H9 (cell line): ENCODE measurements at regions not wholly inside any gene's neighbourhood (a gene's known extent, or its start where the extent isn't known, plus 50 kb on each side); places are given as distances from the start of the nearest gene placed in this dataset.

ENCODE experiments used
- DNase-seq: peaks from one replicate; pipeline ENCODE4 v3.0.0-alpha.2; 2017
- H2AFZ ChIP-seq: one replicate; pipeline ENCODE4 v1.6.1; 2013; ENCODE audit warnings: mild to moderate bottlenecking, low read length, control low read depth, moderate library complexity
- H2AK5ac ChIP-seq: 2 replicates; pipeline ENCODE4 v1.6.1; 2013; ENCODE audit warnings: low read length, control low read depth, mixed read lengths; ENCODE audit not compliant: insufficient read length
- H2BK120ac ChIP-seq: one replicate; pipeline ENCODE4 v1.6.1; 2013; ENCODE audit warnings: low read depth, mild to moderate bottlenecking, low read length, control low read depth, inconsistent platforms; ENCODE audit not compliant: poor library complexity, severe bottlenecking
- H2BK12ac ChIP-seq: 2 replicates; pipeline ENCODE4 v1.6.1; 2013; ENCODE audit warnings: low read length, control low read depth, mixed read lengths, low read depth; ENCODE audit not compliant: insufficient read length
- H2BK15ac ChIP-seq: 2 replicates; pipeline ENCODE4 v1.6.1; 2013; ENCODE audit warnings: low read depth, low read length, control low read depth
- H2BK20ac ChIP-seq: one replicate; pipeline ENCODE4 v1.6.1; 2013; ENCODE audit warnings: low read depth, mild to moderate bottlenecking, low read length, control low read depth, inconsistent platforms; ENCODE audit not compliant: poor library complexity, severe bottlenecking
- H2BK5ac ChIP-seq: 2 replicates; pipeline ENCODE4 v1.6.1; 2013; ENCODE audit warnings: low read length, control low read depth, mixed read lengths; ENCODE audit not compliant: insufficient read length
- H3K14ac ChIP-seq: 2 replicates; pipeline ENCODE4 v1.6.1; 2013; ENCODE audit warnings: low read length, control low read depth; ENCODE audit not compliant: insufficient read depth
- H3K18ac ChIP-seq: 2 replicates; pipeline ENCODE4 v1.6.1; 2013; ENCODE audit warnings: low read depth, mild to moderate bottlenecking, mixed read lengths, low read length, control low read depth; ENCODE audit not compliant: insufficient read length
- H3K23ac ChIP-seq: 2 replicates; pipeline ENCODE4 v1.6.1; 2013; ENCODE audit warnings: low read length, control low read depth, mixed read lengths, low read depth; ENCODE audit not compliant: insufficient read length
- H3K23me2 ChIP-seq: 2 replicates; pipeline ENCODE4 v1.6.1; 2013; ENCODE audit warnings: low read depth, mild to moderate bottlenecking, mixed read lengths, low read length, control low read depth; ENCODE audit not compliant: insufficient read length, poor library complexity, severe bottlenecking
- H3K27ac ChIP-seq: 2 replicates; pipeline ENCODE4 v1.5.1; 2013; ENCODE audit warnings: low read length, control low read depth, mixed read lengths, low read depth; ENCODE audit not compliant: insufficient read length
- H3K27me3 ChIP-seq: 2 replicates; pipeline ENCODE4 v1.6.1; 2013; ENCODE audit warnings: low read length, control low read depth, inconsistent platforms; ENCODE audit not compliant: insufficient read depth
- H3K4ac ChIP-seq: 2 replicates; pipeline ENCODE4 v1.6.1; 2013; ENCODE audit warnings: low read depth, mild to moderate bottlenecking, control low read depth, inconsistent platforms, low read length, moderate library complexity
- H3K4me1 ChIP-seq: 2 replicates; pipeline ENCODE4 v1.6.1; 2013; ENCODE audit warnings: low read length, control low read depth, inconsistent platforms; ENCODE audit not compliant: insufficient read depth
- H3K4me2 ChIP-seq: 2 replicates; pipeline ENCODE4 v1.6.1; 2013; ENCODE audit warnings: low read length, control low read depth, mixed read lengths; ENCODE audit not compliant: insufficient read length, insufficient read depth
- H3K56ac ChIP-seq: 2 replicates; pipeline ENCODE4 v1.6.1; 2013; ENCODE audit warnings: low read depth, mild to moderate bottlenecking, mixed read lengths, low read length, control low read depth; ENCODE audit not compliant: insufficient read length
- H3K79me1 ChIP-seq: 2 replicates; pipeline ENCODE4 v1.6.1; 2013; ENCODE audit warnings: low read depth, mild to moderate bottlenecking, moderate library complexity, low read length, control low read depth, inconsistent platforms; ENCODE audit not compliant: insufficient read depth, poor library complexity, severe bottlenecking
- H3K79me2 ChIP-seq: 2 replicates; pipeline ENCODE4 v1.6.1; 2013; ENCODE audit warnings: low read length, control low read depth, inconsistent platforms; ENCODE audit not compliant: insufficient read depth
- H3K9ac ChIP-seq: 2 replicates; pipeline ENCODE4 v1.6.1; 2013; ENCODE audit warnings: low read length, control low read depth, mixed read lengths; ENCODE audit not compliant: insufficient read length; ENCODE audit errors: extremely low read depth
- H3K9me3 ChIP-seq: one replicate; pipeline ENCODE4 v1.6.1; 2013; ENCODE audit warnings: low read depth, low read length, inconsistent platforms; ENCODE audit not compliant: control insufficient read depth
- H3T11ph ChIP-seq: one replicate; pipeline ENCODE4 v1.6.1; 2013; ENCODE audit warnings: mild to moderate bottlenecking, low read length, control low read depth, inconsistent platforms
- H4K20me1 ChIP-seq: one replicate; pipeline ENCODE4 v1.6.1; 2013; ENCODE audit not compliant: control insufficient read depth, insufficient read length, insufficient read depth
- H4K5ac ChIP-seq: 2 replicates; pipeline ENCODE4 v1.6.1; 2013; ENCODE audit warnings: low read depth, mild to moderate bottlenecking, mixed read lengths, low read length, control low read depth; ENCODE audit not compliant: insufficient read length
- H4K8ac ChIP-seq: replicated peaks from 2 replicates; pipeline ENCODE4 v1.6.1; 2013; ENCODE audit warnings: low read length, control low read depth, mixed read lengths, low read depth; ENCODE audit not compliant: insufficient read length
- H4K91ac ChIP-seq: 2 replicates; pipeline ENCODE4 v1.6.1; 2013; ENCODE audit warnings: low read depth, mild to moderate bottlenecking, moderate library complexity, mixed read lengths, low read length, control low read depth; ENCODE audit not compliant: insufficient read length
- H3K27ac Mint-ChIP-seq, 3 experiments: 2 replicates in 2 of 3; 3 replicates in 1 of 3; pipeline ENCODE4 v1.8.0; 2020 to 2021; ENCODE audit warnings: mixed read lengths in 3 of 3, mild to moderate bottlenecking in 1 of 3, moderate library complexity in 1 of 3
- H3K27me3 Mint-ChIP-seq: 2 replicates; pipeline ENCODE4 v1.8.0; 2021; ENCODE audit warnings: low read depth, mild to moderate bottlenecking, moderate library complexity, mixed read lengths
- H3K36me3 Mint-ChIP-seq, 3 experiments: 2 replicates in 2 of 3; 3 replicates in 1 of 3; pipeline ENCODE4 v1.8.0; 2020 to 2021; ENCODE audit warnings: low read depth in 3 of 3, mixed read lengths in 3 of 3; ENCODE audit not compliant: insufficient read depth in 1 of 3
- H3K4me1 Mint-ChIP-seq, 2 experiments: 2 replicates each; pipeline ENCODE4 v1.8.0; 2020; ENCODE audit warnings: mixed read lengths in 2 of 2
- H3K4me3 Mint-ChIP-seq, 2 experiments: 2 replicates in 1 of 2; 3 replicates in 1 of 2; pipeline ENCODE4 v1.8.0; 2020 to 2021; ENCODE audit warnings: mild to moderate bottlenecking in 2 of 2, mixed read lengths in 2 of 2, moderate library complexity in 1 of 2
- H3K9me3 Mint-ChIP-seq, 2 experiments: 2 replicates in 1 of 2; 3 replicates in 1 of 2; pipeline ENCODE4 v1.8.0; 2020; ENCODE audit warnings: mild to moderate bottlenecking in 2 of 2, mixed read lengths in 2 of 2, moderate library complexity in 1 of 2
- WGBS: extraction: QIAGEN DNeasy Blood & Tissue Kit; methylation state at CpG from one replicate; pipeline ENCODE4 v1.1.7; 2013; ENCODE audit warnings: missing lambda C conversion rate, low lambda C conversion rate, mixed read lengths; ENCODE audit not compliant: insufficient read length; ENCODE audit errors: extremely low coverage; 5-methylcytosine and 5-hydroxymethylcytosine counted together
- TF ChIP-seq, protein P1 (sequence below): fragments of 200-600 bp; sonication (generic); conservative IDR thresholded peaks from 3 replicates; pipeline ENCODE4 v1.8.0; 2021; ENCODE audit warnings: antibody characterized with exemption, mild to moderate bottlenecking

DNA sequence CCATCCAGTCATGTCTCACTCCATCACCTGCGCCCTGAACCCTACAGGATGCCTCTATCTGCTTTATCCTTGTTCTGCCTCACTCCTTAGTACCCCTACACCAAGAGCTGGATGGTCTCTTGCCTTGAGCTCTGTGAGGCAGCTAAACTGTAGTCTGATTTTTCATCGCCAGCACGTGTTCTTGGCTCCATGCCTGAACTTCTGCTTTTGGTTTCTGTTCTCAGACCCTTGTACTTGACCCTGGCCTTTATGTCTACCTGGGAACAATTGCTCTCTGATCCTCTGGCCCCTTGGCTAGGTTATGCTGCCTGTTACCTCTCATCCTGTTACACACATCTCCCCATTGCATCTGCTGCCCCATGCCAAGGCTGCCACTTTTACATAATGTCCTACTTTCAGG is 318.0 kb upstream of the LMCD1 start:
- TF ChIP-seq, protein P1, sequence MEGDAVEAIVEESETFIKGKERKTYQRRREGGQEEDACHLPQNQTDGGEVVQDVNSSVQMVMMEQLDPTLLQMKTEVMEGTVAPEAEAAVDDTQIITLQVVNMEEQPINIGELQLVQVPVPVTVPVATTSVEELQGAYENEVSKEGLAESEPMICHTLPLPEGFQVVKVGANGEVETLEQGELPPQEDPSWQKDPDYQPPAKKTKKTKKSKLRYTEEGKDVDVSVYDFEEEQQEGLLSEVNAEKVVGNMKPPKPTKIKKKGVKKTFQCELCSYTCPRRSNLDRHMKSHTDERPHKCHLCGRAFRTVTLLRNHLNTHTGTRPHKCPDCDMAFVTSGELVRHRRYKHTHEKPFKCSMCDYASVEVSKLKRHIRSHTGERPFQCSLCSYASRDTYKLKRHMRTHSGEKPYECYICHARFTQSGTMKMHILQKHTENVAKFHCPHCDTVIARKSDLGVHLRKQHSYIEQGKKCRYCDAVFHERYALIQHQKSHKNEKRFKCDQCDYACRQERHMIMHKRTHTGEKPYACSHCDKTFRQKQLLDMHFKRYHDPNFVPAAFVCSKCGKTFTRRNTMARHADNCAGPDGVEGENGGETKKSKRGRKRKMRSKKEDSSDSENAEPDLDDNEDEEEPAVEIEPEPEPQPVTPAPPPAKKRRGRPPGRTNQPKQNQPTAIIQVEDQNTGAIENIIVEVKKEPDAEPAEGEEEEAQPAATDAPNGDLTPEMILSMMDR: no peak
- no CpG with 5 or more reads among the region's 3 CpGs for WGBS

More for the DNA sequence above, 318.0 kb upstream of the LMCD1 start:
- H3K14ac ChIP-seq: no peak overlapping the region
- H3K4ac ChIP-seq: no peak overlapping the region
- DNase-seq: no peak
- H3K23me2 ChIP-seq: no peaks in the 10 kb centered on the region
- no peak overlapping the region for H2BK5ac ChIP-seq
- Mint-ChIP-seq H3K4me3 (no peak overlapping the region), H3K27me3 (no peaks in the 10 kb centered on the region; the same call in 1 of the 2 replicates), H3K9me3 (no peaks in the 10 kb centered on the region), H3K36me3 (no peaks in the 10 kb centered on the region), H3K4me1 (peaks cover 24 to 30% of the 10 kb centered on the region in 2 experiments), H3K27ac (peak overlapping the region in 1 of 3 experiments; percentile 30; a peak in 1 of 7 replicates)
- no peak overlapping the region for H3K4me2 ChIP-seq
- H2AK5ac ChIP-seq: no peak overlapping the region
- no peak overlapping the region for H3K23ac ChIP-seq
- no peaks in the 10 kb centered on the region for H4K20me1 ChIP-seq
- no peak overlapping the region for H2AFZ ChIP-seq
- no peak overlapping the region for H2BK120ac ChIP-seq
- H3T11ph ChIP-seq: no peak overlapping the region
- H3K4me1 ChIP-seq: peaks cover 2% of the 10 kb centered on the region; the same call in 1 of the 2 replicates
- H3K18ac ChIP-seq: no peak overlapping the region
- H3K9me3 ChIP-seq: no peaks in the 10 kb centered on the region
- H4K8ac ChIP-seq: no peak overlapping the region
- no peak overlapping the region for H4K91ac ChIP-seq
- no peak overlapping the region for H3K56ac ChIP-seq
- H3K9ac ChIP-seq: no peak overlapping the region
- no peak overlapping the region for H2BK12ac ChIP-seq
- no peaks in the 10 kb centered on the region for H3K27me3 ChIP-seq
- no peaks in the 10 kb centered on the region for H3K79me1 ChIP-seq
- H3K79me2 ChIP-seq: no peaks in the 10 kb centered on the region
- no peak overlapping the region for H2BK20ac ChIP-seq
- H2BK15ac ChIP-seq: no peak overlapping the region
- H4K5ac ChIP-seq: no peak overlapping the region
- H3K27ac ChIP-seq: no peak overlapping the region
